ENCODE measurements at regions not wholly inside any gene's neighbourhood (a gene's known extent, or its start where the extent isn't known, plus 50 kb on each side); places are given as distances from the start of the nearest gene placed in this dataset.

- Mint-ChIP-seq H3K9me3 (ENCODE audit: unreplicated experiment) (no peaks in the 10 kb centered on the region), H3K27ac (ENCODE audit: unreplicated experiment) (no peak overlapping the region), H3K36me3 (ENCODE audit: low read depth, unreplicated experiment) (no peaks in the 10 kb centered on the region), H3K4me3 (ENCODE audit: unreplicated experiment) (no peak overlapping the region), H3K27me3 (ENCODE audit: unreplicated experiment) (peaks cover 4% of the 10 kb centered on the region), H3K4me1 (ENCODE audit: unreplicated experiment) (no peaks in the 10 kb centered on the region)
- no peak for DNase-seq (ENCODE audit: low spot score)
- TF ChIP-seq CTCF (IDR thresholded peaks at IDR 0.05; ENCODE audit: unreplicated experiment) = no peak
These were observed 168.7 kb downstream of the PAX1 start for GRCh38 chr20:21874127-21874526.

GRCh38 chr20:21873291-21873690 is 167.8 kb downstream of the PAX1 start:
- Mint-ChIP-seq H3K27me3 (ENCODE audit: unreplicated experiment) (peaks cover 4% of the 10 kb centered on the region), H3K36me3 (ENCODE audit: low read depth, unreplicated experiment) (no peaks in the 10 kb centered on the region)

GRCh38 chr20:21867811-21868210 is 162.3 kb downstream of the PAX1 start:
- TF ChIP-seq CTCF (IDR thresholded peaks at IDR 0.05; ENCODE audit: unreplicated experiment) = no peak
- H3K27me3 Mint-ChIP-seq (ENCODE audit: unreplicated experiment) = peaks cover 6% of the 10 kb centered on the region
- no peak overlapping the region for H3K27ac Mint-ChIP-seq (ENCODE audit: unreplicated experiment)
- no peaks in the 10 kb centered on the region for H3K9me3 Mint-ChIP-seq (ENCODE audit: unreplicated experiment)
- H3K4me1 Mint-ChIP-seq (ENCODE audit: unreplicated experiment) = no peaks in the 10 kb centered on the region
- DNase-seq (ENCODE audit: low spot score) = no peak
- no peaks in the 10 kb centered on the region for H3K36me3 Mint-ChIP-seq (ENCODE audit: low read depth, unreplicated experiment)
- H3K4me3 Mint-ChIP-seq (ENCODE audit: unreplicated experiment) = no peak overlapping the region

More at GRCh38 chr20:21873291-21873690, 167.8 kb downstream of the PAX1 start:
- no peak overlapping the region for H3K27ac Mint-ChIP-seq (ENCODE audit: unreplicated experiment)
- H3K4me1 Mint-ChIP-seq (ENCODE audit: unreplicated experiment) = no peaks in the 10 kb centered on the region
- TF ChIP-seq CTCF (IDR thresholded peaks at IDR 0.05; ENCODE audit: unreplicated experiment) = no peak
- H3K9me3 Mint-ChIP-seq (ENCODE audit: unreplicated experiment) = no peaks in the 10 kb centered on the region
- H3K4me3 Mint-ChIP-seq (ENCODE audit: unreplicated experiment) = no peak overlapping the region
- no peak for DNase-seq (ENCODE audit: low spot score)

GRCh38 chr20:21867353-21867752 is 161.9 kb downstream of the PAX1 start:
- H3K27ac Mint-ChIP-seq (ENCODE audit: unreplicated experiment) = no peak overlapping the region
- H3K4me1 Mint-ChIP-seq (ENCODE audit: unreplicated experiment) = peaks cover 4% of the 10 kb centered on the region

GRCh38 chr20:21862956-21863355 is 157.5 kb downstream of the PAX1 start:
- Mint-ChIP-seq H3K9me3 (ENCODE audit: unreplicated experiment) (no peaks in the 10 kb centered on the region), H3K4me1 (ENCODE audit: unreplicated experiment) (peaks cover 9% of the 10 kb centered on the region), H3K27me3 (ENCODE audit: unreplicated experiment) (peaks cover 9% of the 10 kb centered on the region), H3K27ac (ENCODE audit: unreplicated experiment) (no peak overlapping the region), H3K36me3 (ENCODE audit: low read depth, unreplicated experiment) (no peaks in the 10 kb centered on the region), H3K4me3 (ENCODE audit: unreplicated experiment) (no peak overlapping the region)
- no peak for DNase-seq (ENCODE audit: low spot score)
- TF ChIP-seq CTCF (IDR thresholded peaks at IDR 0.05; ENCODE audit: unreplicated experiment) = no peak

More at GRCh38 chr20:21867353-21867752, 161.9 kb downstream of the PAX1 start:
- peaks cover 9% of the 10 kb centered on the region for H3K27me3 Mint-ChIP-seq (ENCODE audit: unreplicated experiment)
- no peak for DNase-seq (ENCODE audit: low spot score)
- no peaks in the 10 kb centered on the region for H3K36me3 Mint-ChIP-seq (ENCODE audit: low read depth, unreplicated experiment)
- no peak overlapping the region for H3K4me3 Mint-ChIP-seq (ENCODE audit: unreplicated experiment)
- H3K9me3 Mint-ChIP-seq (ENCODE audit: unreplicated experiment) = no peaks in the 10 kb centered on the region
- no peak for TF ChIP-seq CTCF (IDR thresholded peaks at IDR 0.05; ENCODE audit: unreplicated experiment)
